Mammary epithelial cell (primary cell): ENCODE measurements at regions not wholly inside any gene's neighbourhood (a gene's known extent, or its start where the extent isn't known, plus 50 kb on each side); places are given as distances from the start of the nearest gene placed in this dataset.

ENCODE experiments used
- EZH2 ChIP-seq: IDR thresholded peaks from 2 replicates; pipeline ENCODE4 v1.6.1; 2012; ENCODE audit warnings: low read length, inconsistent platforms, borderline replicate concordance
- TF ChIP-seq, protein P1 (sequence below), 2 donors: IDR thresholded peaks in 1 of 2; conservative IDR thresholded peaks in 1 of 2; 2 replicates each; pipeline ENCODE4 v1.5.1; 2011 to 2012; ENCODE audit warnings: inconsistent platforms in 2 of 2, low read length in 2 of 2, mild to moderate bottlenecking in 2 of 2, control low read depth in 1 of 2, low read depth in 1 of 2; ENCODE audit not compliant: insufficient read depth in 1 of 2; ENCODE audit errors: extremely low read depth in 1 of 2

- TF ChIP-seq, protein P1, sequence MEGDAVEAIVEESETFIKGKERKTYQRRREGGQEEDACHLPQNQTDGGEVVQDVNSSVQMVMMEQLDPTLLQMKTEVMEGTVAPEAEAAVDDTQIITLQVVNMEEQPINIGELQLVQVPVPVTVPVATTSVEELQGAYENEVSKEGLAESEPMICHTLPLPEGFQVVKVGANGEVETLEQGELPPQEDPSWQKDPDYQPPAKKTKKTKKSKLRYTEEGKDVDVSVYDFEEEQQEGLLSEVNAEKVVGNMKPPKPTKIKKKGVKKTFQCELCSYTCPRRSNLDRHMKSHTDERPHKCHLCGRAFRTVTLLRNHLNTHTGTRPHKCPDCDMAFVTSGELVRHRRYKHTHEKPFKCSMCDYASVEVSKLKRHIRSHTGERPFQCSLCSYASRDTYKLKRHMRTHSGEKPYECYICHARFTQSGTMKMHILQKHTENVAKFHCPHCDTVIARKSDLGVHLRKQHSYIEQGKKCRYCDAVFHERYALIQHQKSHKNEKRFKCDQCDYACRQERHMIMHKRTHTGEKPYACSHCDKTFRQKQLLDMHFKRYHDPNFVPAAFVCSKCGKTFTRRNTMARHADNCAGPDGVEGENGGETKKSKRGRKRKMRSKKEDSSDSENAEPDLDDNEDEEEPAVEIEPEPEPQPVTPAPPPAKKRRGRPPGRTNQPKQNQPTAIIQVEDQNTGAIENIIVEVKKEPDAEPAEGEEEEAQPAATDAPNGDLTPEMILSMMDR (conservative IDR thresholded peaks at IDR 0.05 in 1 of 2, IDR thresholded peaks at IDR 0.05 in 1 of 2; ENCODE audit: extremely low read depth in 1 of 2, insufficient read depth in 1 of 2, low read depth in 1 of 2, low read length in 2 of 2), result no peak
- TF ChIP-seq EZH2, result no peak
Measured at GRCh38 chr15:39407116-39407515, 173.8 kb upstream of the THBS1 start.
